Occipital lobe (tissue), 1 donor: ENCODE measurements at regions not wholly inside any gene's neighbourhood (a gene's known extent, or its start where the extent isn't known, plus 50 kb on each side); places are given as distances from the start of the nearest gene placed in this dataset.
"Not testable (repeated sequence)": the region's sequence is repeated elsewhere in the genome, so short reads cannot be mapped to it uniquely, and the experiment has no call there.

Experiments used
- DNase-seq: peaks from one replicate; lab custom pipeline; 2025; lab: John Stamatoyannopoulos, UW

GRCh38 chr2:195537811-195538210 lies 119.2 kb upstream of the SLC39A10 start:
- DNase-seq = no peak

GRCh38 chr2:195536906-195537305 lies 120.1 kb upstream of the SLC39A10 start:
- no peak for DNase-seq

GRCh38 chr2:195535911-195536522 lies 121.0 kb upstream of the SLC39A10 start:
- no peak for DNase-seq

- DNase-seq = no peak
These were observed 122.1 kb upstream of the SLC39A10 start for GRCh38 chr2:195534971-195535370.

- DNase-seq = peak; percentile 51
These were observed 123.0 kb upstream of the SLC39A10 start for GRCh38 chr2:195533771-195534642.

GRCh38 chr2:195532628-195533271 lies 124.3 kb upstream of the SLC39A10 start:
- DNase-seq = no peak

GRCh38 chr2:195532255-195532627 lies 124.8 kb upstream of the SLC39A10 start:
- no peak for DNase-seq

- DNase-seq = no peak
These were observed 125.3 kb upstream of the SLC39A10 start for GRCh38 chr2:195531754-195532153.

- DNase-seq = not testable (repeated sequence)
These were observed 133.8 kb upstream of the SLC39A10 start for GRCh38 chr2:195523242-195523641.

GRCh38 chr2:195521589-195521988 lies 135.4 kb upstream of the SLC39A10 start:
- DNase-seq = no peak

- no peak for DNase-seq
These were observed 136.3 kb upstream of the SLC39A10 start for GRCh38 chr2:195520671-195521155.

- no peak for DNase-seq
These were observed 141.5 kb upstream of the SLC39A10 start for GRCh38 chr2:195515551-195515950.

- DNase-seq = no peak
These were observed 142.7 kb upstream of the SLC39A10 start for GRCh38 chr2:195514365-195514764.

- DNase-seq = no peak
These were observed 143.9 kb upstream of the SLC39A10 start for GRCh38 chr2:195513119-195513518.

GRCh38 chr2:195509551-195509950 lies 147.5 kb upstream of the SLC39A10 start:
- no peak for DNase-seq

- no peak for DNase-seq
These were observed 148.9 kb upstream of the SLC39A10 start for GRCh38 chr2:195508139-195508455.

- DNase-seq = no peak
These were observed 149.4 kb upstream of the SLC39A10 start for GRCh38 chr2:195507447-195508138.

- no peak for DNase-seq
These were observed 151.3 kb upstream of the SLC39A10 start for GRCh38 chr2:195505701-195506100.

GRCh38 chr2:195503208-195503607 lies 153.8 kb upstream of the SLC39A10 start:
- DNase-seq = no peak

GRCh38 chr2:195501746-195502145 lies 155.3 kb upstream of the SLC39A10 start:
- DNase-seq = no peak

GRCh38 chr2:195500879-195501278 lies 156.1 kb upstream of the SLC39A10 start:
- no peak for DNase-seq
